Fibroblast of lung (primary cell): ENCODE measurements at regions not wholly inside any gene's neighbourhood (a gene's known extent, or its start where the extent isn't known, plus 50 kb on each side); places are given as distances from the start of the nearest gene placed in this dataset.

Experiments used
- DNase-seq, 2 donors: peaks; one replicate each; pipeline versions ENCODE4 v3.0.0 to v3.0.0-alpha.2; 2010; ENCODE audit warnings: low read depth in 2 of 2
- H2AFZ ChIP-seq: 2 replicates; pipeline ENCODE4 v1.5.1; 2012; ENCODE audit warnings: low read length, control low read depth, inconsistent platforms
- H3K27ac ChIP-seq: 2 replicates; pipeline ENCODE4 v1.5.1; 2011; ENCODE audit warnings: low read length, control low read depth; ENCODE audit not compliant: insufficient read depth
- H3K27me3 ChIP-seq: 2 replicates; pipeline ENCODE4 v1.5.1; 2011; ENCODE audit warnings: mild to moderate bottlenecking, low read length; ENCODE audit not compliant: control insufficient read depth, insufficient read depth
- H3K36me3 ChIP-seq: 2 replicates; pipeline ENCODE4 v1.5.1; 2011; ENCODE audit warnings: low read length; ENCODE audit not compliant: control insufficient read depth, insufficient read depth
- H3K4me1 ChIP-seq: 2 replicates; pipeline ENCODE4 v1.5.1; 2011; ENCODE audit warnings: low read length; ENCODE audit not compliant: control insufficient read depth, insufficient read depth; ENCODE audit errors: extremely low read depth
- H3K4me2 ChIP-seq: 2 replicates; pipeline ENCODE4 v1.5.1; 2011; ENCODE audit warnings: low read length, control low read depth; ENCODE audit not compliant: insufficient read depth; ENCODE audit errors: extremely low read depth
- H3K4me3 ChIP-seq, 4 experiments: fragments of 200-600 bp in 1 of 4; sonication (generic) in 1 of 4; replicated peaks in 1 of 4; 2 replicates each; pipeline ENCODE4 v1.5.1; 2011 to 2016; ENCODE audit warnings: low read length in 4 of 4, low read depth in 3 of 4, mild to moderate bottlenecking in 3 of 4, control low read depth in 2 of 4, inconsistent platforms in 1 of 4, mixed read lengths in 1 of 4; ENCODE audit not compliant: insufficient read depth in 1 of 4; ENCODE audit errors: control extremely low read depth in 1 of 4
- H3K79me2 ChIP-seq: 2 replicates; pipeline ENCODE4 v1.5.1; 2012; ENCODE audit warnings: mild to moderate bottlenecking, low read length, inconsistent platforms; ENCODE audit not compliant: control insufficient read depth, insufficient read depth
- H3K9ac ChIP-seq: 2 replicates; pipeline ENCODE4 v1.5.1; 2011; ENCODE audit warnings: mild to moderate bottlenecking, low read length, control low read depth; ENCODE audit not compliant: insufficient read depth
- H3K9me3 ChIP-seq: 2 replicates; pipeline ENCODE4 v1.5.1; 2012; ENCODE audit warnings: low read depth, low read length; ENCODE audit not compliant: control insufficient read depth, insufficient read depth
- H4K20me1 ChIP-seq: 2 replicates; pipeline ENCODE4 v1.5.1; 2011; ENCODE audit warnings: low read length; ENCODE audit not compliant: control insufficient read depth, insufficient read depth; ENCODE audit errors: extremely low read depth
- CTCF ChIP-seq, 2 donors: IDR thresholded peaks in 1 of 2; conservative IDR thresholded peaks in 1 of 2; 1 replicate in 1 of 2; 2 replicates in 1 of 2; pipeline ENCODE4 v1.5.1; 2011 to 2012; ENCODE audit warnings: low read length in 2 of 2, control low read depth in 1 of 2, inconsistent platforms in 1 of 2, low read depth in 1 of 2, mild to moderate bottlenecking in 1 of 2
- EZH2 ChIP-seq: IDR thresholded peaks from 2 replicates; pipeline ENCODE4 v1.5.1; 2012; ENCODE audit warnings: low read length, control low read depth, mild to moderate bottlenecking; ENCODE audit errors: missing control alignments

GRCh38 chr5:116672203-116672602 is 97.6 kb upstream of the SEMA6A start:
- Histone ChIP-seq H3K36me3 (no peaks in the 10 kb centered on the region), H3K79me2 (no peaks in the 10 kb centered on the region), H3K4me3 (no peak overlapping the region), H3K9ac (no peak overlapping the region), H3K9me3 (no peaks in the 10 kb centered on the region), H3K27me3 (no peaks in the 10 kb centered on the region), H4K20me1 (no peaks in the 10 kb centered on the region), H3K4me1 (no peaks in the 10 kb centered on the region), H3K4me2 (no peak overlapping the region), H2AFZ (no peak overlapping the region), H3K27ac (no peak overlapping the region)
- TF ChIP-seq CTCF (conservative IDR thresholded peaks at IDR 0.05 in 1 of 2, IDR thresholded peaks at IDR 0.05 in 1 of 2; ENCODE audit: low read depth in 1 of 2, low read length in 2 of 2) (no peak), EZH2 (no peak)
- DNase-seq: no peak

GRCh38 chr5:116671211-116671736 is 96.7 kb upstream of the SEMA6A start:
- no peak overlapping the region for H2AFZ ChIP-seq
- H3K27me3 ChIP-seq: no peaks in the 10 kb centered on the region
- H3K9me3 ChIP-seq: no peaks in the 10 kb centered on the region
- no peaks in the 10 kb centered on the region for H3K4me1 ChIP-seq
- no peak for TF ChIP-seq EZH2
- no peak for TF ChIP-seq CTCF (conservative IDR thresholded peaks at IDR 0.05 in 1 of 2, IDR thresholded peaks at IDR 0.05 in 1 of 2; ENCODE audit: low read depth in 1 of 2, low read length in 2 of 2)
- H3K27ac ChIP-seq: no peak overlapping the region
- no peak for DNase-seq
- no peaks in the 10 kb centered on the region for H3K36me3 ChIP-seq
- no peak overlapping the region for H3K4me2 ChIP-seq
- H3K4me3 ChIP-seq: no peak overlapping the region
- H3K79me2 ChIP-seq: no peaks in the 10 kb centered on the region
- H3K9ac ChIP-seq: no peak overlapping the region
- no peaks in the 10 kb centered on the region for H4K20me1 ChIP-seq

- no peaks in the 10 kb centered on the region for H3K27me3 ChIP-seq
- no peak overlapping the region for H2AFZ ChIP-seq
- no peaks in the 10 kb centered on the region for H3K36me3 ChIP-seq
- TF ChIP-seq CTCF (conservative IDR thresholded peaks at IDR 0.05 in 1 of 2, IDR thresholded peaks at IDR 0.05 in 1 of 2; ENCODE audit: low read depth in 1 of 2, low read length in 2 of 2): no peak
- no peak for TF ChIP-seq EZH2
- H3K4me3 ChIP-seq: no peak overlapping the region
- H3K4me1 ChIP-seq: no peaks in the 10 kb centered on the region
- no peaks in the 10 kb centered on the region for H4K20me1 ChIP-seq
- no peak overlapping the region for H3K4me2 ChIP-seq
- no peak overlapping the region for H3K27ac ChIP-seq
- DNase-seq: no peak
- H3K9ac ChIP-seq: no peak overlapping the region
- no peaks in the 10 kb centered on the region for H3K79me2 ChIP-seq
- no peaks in the 10 kb centered on the region for H3K9me3 ChIP-seq
These were observed 94.8 kb upstream of the SEMA6A start for GRCh38 chr5:116669261-116670031.
